Natural killer cell treated with Interleukin-12 subunit alpha and Interleukin-12 subunit beta and Interleukin-15 and Interleukin-18, amount 100 ng/mL, for 72 hours (primary cell): ENCODE measurements at regions not wholly inside any gene's neighbourhood (a gene's known extent, or its start where the extent isn't known, plus 50 kb on each side); places are given as distances from the start of the nearest gene placed in this dataset.

Experiments
- ATAC-seq, 2 donors: fragments of 150-1000 bp; cut with Tn5 transposase in 1 of 2; sonication (Bioruptor Pico), chemical (Tn5 transposase) in 1 of 2; 2 replicates each; pipeline ENCODE4 v1.10.0; 2021
- DNase-seq: peaks from one replicate; pipeline ENCODE4 v3.0.0; 2022; ENCODE audit warnings: low spot score
- H3K27ac Mint-ChIP-seq, 2 donors: 1 replicate in 1 of 2; 2 replicates in 1 of 2; pipeline ENCODE4 v1.8.0; 2022; ENCODE audit warnings: mixed read lengths in 2 of 2, mild to moderate bottlenecking in 1 of 2, moderate library complexity in 1 of 2
- H3K27me3 Mint-ChIP-seq, 2 donors: 1 replicate in 1 of 2; 2 replicates in 1 of 2; pipeline ENCODE4 v1.8.0; 2022; ENCODE audit warnings: mixed read lengths in 2 of 2
- H3K36me3 Mint-ChIP-seq: one replicate; pipeline ENCODE4 v1.8.0; 2022; ENCODE audit warnings: mixed read lengths
- H3K4me1 Mint-ChIP-seq, 2 donors: 1 replicate in 1 of 2; 2 replicates in 1 of 2; pipeline ENCODE4 v1.8.0; 2022; ENCODE audit warnings: low read depth in 2 of 2, mixed read lengths in 2 of 2, mild to moderate bottlenecking in 1 of 2
- H3K4me3 Mint-ChIP-seq: one replicate; pipeline ENCODE4 v1.8.0; 2022; ENCODE audit warnings: mixed read lengths
- H3K9me3 Mint-ChIP-seq: 2 replicates; pipeline ENCODE4 v1.8.0; 2022; ENCODE audit warnings: mixed read lengths

DNA sequence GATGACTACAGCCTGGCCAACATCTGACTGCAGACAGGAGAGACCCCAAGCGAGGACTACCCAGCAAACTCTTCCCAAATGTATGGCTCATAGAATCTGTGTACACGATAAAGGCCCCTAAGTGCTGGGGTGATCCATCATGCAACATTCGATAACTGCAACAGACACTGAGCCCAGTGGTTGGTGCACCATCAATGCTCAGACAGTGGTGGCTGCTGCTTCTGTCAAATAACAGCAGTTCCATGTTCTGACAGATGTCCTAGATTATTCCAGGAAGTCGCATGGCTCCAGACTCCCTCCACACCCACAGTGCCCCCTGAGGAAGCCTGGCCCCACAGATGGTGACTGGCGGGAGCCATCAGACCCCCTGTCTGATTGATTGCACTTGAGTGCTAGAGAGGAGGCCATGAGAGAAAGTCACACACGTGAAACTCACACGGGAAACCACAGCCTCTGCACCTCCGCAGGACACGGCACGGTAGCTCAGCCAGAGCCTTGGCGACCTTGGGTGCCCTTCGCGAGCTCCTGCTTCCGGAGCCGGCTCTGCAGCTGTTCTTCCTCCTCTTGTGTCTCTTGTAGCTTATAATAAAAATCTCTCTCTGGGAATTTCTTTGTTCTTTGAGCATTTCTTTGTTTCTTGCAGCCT, 1155.9 kb downstream of the TBC1D22A start:
- peak overlapping the region; percentile 4 for H3K4me3 Mint-ChIP-seq

DNA sequence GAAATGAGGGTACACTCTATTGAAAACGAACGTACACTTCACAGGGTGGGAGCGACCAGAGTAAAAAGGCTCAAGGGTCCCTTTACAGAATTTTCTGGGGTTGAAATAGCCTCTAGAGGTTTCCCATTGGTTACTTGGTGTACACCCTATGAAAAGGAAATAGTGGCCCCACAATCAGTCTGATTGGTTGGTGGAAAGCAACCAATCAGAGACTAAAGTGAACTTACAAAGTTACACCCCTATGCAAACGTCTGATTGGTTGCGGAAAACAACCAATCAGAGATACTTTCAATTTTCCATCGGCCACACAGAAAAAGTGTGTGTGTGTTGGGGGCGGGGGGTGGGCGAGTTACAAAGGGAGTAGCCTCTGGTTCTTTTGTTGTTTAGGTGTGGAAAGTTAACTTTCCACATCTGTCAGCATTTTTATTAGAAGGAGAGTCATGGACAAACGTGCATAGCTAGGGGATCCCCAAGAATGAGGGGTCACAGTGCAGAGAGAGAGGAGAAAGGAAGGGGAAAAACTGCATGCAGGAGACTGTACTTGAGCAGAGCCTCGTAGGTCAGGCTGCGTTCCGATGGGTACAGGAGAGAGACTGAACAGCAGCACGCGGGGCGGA, 1152.1 kb downstream of the TBC1D22A start:
- H3K4me1 Mint-ChIP-seq: peaks cover 0 to 8% of the 10 kb centered on the region in 2 donors
- peaks cover 16% of the 10 kb centered on the region for H3K36me3 Mint-ChIP-seq
- peaks cover 7% of the 10 kb centered on the region for H3K9me3 Mint-ChIP-seq
- H3K27me3 Mint-ChIP-seq: peaks cover 24 to 50% of the 10 kb centered on the region in 2 donors
- no peak overlapping the region for H3K27ac Mint-ChIP-seq
- ATAC-seq (no peak), DNase-seq (no peak)
- no peak overlapping the region for H3K4me3 Mint-ChIP-seq

More for the DNA sequence above, 1155.9 kb downstream of the TBC1D22A start:
- DNase-seq (no peak), ATAC-seq (peak in 1 of 2 donors; percentile 81)
- Mint-ChIP-seq H3K36me3 (no peaks in the 10 kb centered on the region), H3K27me3 (peaks cover 12 to 37% of the 10 kb centered on the region in 2 donors), H3K27ac (no peak overlapping the region), H3K4me1 (peaks cover 0 to 20% of the 10 kb centered on the region in 2 donors), H3K9me3 (no peaks in the 10 kb centered on the region)

DNA sequence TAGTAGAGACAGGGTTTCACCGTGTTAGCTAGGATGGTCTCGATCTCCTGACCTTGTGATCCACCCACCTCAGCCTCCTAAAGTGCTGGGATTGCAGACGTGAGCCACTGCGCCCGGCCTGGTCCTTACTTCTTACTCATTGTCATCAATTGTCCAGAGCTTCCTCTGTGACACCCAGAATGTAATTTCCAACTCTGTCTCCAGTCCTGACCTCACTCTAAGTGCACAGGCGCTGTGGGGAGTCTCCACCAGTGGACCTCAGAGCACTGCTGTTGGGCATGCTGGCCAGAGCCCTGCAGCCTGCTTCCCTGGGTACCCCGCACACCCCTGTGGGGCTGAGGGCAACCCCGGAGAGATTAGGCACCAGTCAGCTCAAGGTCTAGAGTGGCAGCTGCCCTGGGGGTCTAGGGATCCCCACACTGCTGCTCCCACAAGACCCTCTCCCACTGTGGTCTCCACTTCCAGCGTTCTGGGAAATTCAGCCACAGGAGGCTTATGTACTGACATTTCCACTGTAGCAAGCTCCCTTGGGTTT, 1140.3 kb downstream of the TBC1D22A start:
- Mint-ChIP-seq H3K27ac (no peak overlapping the region), H3K4me3 (no peak overlapping the region), H3K4me1 (no peaks in the 10 kb centered on the region), H3K9me3 (no peaks in the 10 kb centered on the region), H3K27me3 (peaks cover 14 to 33% of the 10 kb centered on the region in 2 donors), H3K36me3 (no peaks in the 10 kb centered on the region)
- DNase-seq (no peak), ATAC-seq (peak; percentile 27 to 40)

DNA sequence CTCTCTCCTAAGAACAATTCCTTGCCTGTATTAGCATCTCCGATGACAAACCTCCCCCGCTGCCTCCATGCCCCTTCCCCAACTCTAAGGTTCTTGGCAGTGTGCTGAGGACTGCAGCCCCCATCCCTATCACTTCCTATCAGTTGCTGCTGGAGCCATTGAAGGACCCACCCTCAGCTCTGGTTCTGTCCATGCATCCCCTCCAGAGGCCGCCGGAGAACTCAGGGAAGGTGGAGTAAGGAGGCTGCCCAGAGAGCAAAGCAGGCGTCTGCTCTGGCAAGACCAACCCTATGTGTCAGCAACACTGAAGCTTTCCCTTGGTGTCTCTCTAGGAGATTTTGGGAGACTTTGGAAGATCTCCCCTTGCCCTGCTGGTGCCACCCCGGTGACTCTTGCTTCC, 1139.5 kb downstream of the TBC1D22A start:
- Mint-ChIP-seq H3K27ac (no peak overlapping the region), H3K36me3 (no peaks in the 10 kb centered on the region), H3K4me1 (no peaks in the 10 kb centered on the region), H3K9me3 (no peaks in the 10 kb centered on the region), H3K27me3 (peaks cover 14 to 31% of the 10 kb centered on the region in 2 donors), H3K4me3 (no peak overlapping the region)
- ATAC-seq: no peak
- DNase-seq: no peak

DNA sequence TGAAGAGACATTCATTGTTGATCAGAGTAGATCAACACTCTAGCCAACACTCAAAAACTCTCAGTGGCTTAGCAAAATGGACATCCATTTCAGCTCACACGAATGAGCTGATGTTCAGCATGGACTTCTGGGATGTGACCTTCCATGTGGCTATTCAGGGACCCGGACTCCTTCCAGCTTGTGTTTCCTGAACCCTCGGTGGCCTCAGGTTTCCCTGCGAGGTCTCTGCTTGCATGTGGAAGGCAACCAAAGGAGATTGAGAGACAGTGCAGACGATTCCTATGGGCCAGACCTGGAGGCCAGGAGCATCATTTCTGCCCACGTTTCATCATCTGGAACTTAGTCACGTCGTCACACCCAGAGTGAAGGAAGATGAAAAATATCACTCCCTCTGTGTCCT, 1137.4 kb downstream of the TBC1D22A start:
- H3K27ac Mint-ChIP-seq: no peak overlapping the region
- no peak overlapping the region for H3K4me3 Mint-ChIP-seq
- peaks cover 8 to 18% of the 10 kb centered on the region in 2 donors for H3K27me3 Mint-ChIP-seq
- ATAC-seq (no peak), DNase-seq (no peak)
- H3K36me3 Mint-ChIP-seq: no peaks in the 10 kb centered on the region
- H3K9me3 Mint-ChIP-seq: no peaks in the 10 kb centered on the region
- no peaks in the 10 kb centered on the region for H3K4me1 Mint-ChIP-seq

DNA sequence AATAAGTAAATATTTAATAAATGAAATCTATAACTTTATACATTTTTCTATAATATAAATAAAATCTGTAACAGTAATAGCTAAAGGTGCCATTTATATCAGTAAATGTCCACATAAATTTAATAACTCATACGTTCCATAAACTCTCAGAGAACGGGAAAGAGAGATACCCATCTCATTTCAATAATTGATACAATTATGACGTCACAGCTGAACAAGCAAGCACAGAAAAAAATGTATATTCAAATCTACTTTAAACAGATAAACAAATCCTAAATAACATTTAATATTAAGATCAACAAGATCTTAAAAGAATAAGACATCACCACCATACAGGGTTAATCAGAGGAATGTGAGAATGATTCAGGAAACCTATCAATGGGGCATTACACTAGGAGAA, 1136.5 kb downstream of the TBC1D22A start:
- no peaks in the 10 kb centered on the region for H3K4me1 Mint-ChIP-seq
- no peak overlapping the region for H3K27ac Mint-ChIP-seq
- ATAC-seq (no peak), DNase-seq (no peak)
- H3K4me3 Mint-ChIP-seq: no peak overlapping the region
- H3K27me3 Mint-ChIP-seq: peaks cover 12 to 25% of the 10 kb centered on the region in 2 donors
- peaks cover 6% of the 10 kb centered on the region for H3K36me3 Mint-ChIP-seq
- no peaks in the 10 kb centered on the region for H3K9me3 Mint-ChIP-seq

DNA sequence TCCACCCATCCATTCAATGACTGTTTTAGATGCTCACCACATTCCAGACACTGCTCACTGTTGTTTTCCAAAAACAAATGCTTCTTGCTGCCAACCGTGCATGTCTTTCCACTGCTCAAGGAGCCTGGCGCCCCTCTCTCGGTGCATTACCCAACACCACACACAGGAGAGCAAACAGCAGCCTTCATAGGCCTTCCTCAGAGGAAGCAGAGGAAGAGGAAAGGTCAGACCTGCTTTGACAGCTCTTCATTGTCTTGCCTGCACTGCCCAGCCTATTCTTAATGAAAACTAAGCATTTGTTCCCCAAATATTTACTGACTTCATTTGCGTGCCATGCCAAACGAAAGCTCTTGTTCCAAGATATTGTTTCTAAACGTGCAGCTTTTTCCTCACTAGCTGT, 1129.2 kb downstream of the TBC1D22A start:
- H3K27ac Mint-ChIP-seq: no peak overlapping the region
- H3K27me3 Mint-ChIP-seq: peaks cover 10 to 12% of the 10 kb centered on the region in 2 donors
- no peaks in the 10 kb centered on the region for H3K9me3 Mint-ChIP-seq
- DNase-seq: no peak
- ATAC-seq: no peak
- H3K4me3 Mint-ChIP-seq: no peak overlapping the region
- H3K4me1 Mint-ChIP-seq: no peaks in the 10 kb centered on the region
- peaks cover 6% of the 10 kb centered on the region for H3K36me3 Mint-ChIP-seq

DNA sequence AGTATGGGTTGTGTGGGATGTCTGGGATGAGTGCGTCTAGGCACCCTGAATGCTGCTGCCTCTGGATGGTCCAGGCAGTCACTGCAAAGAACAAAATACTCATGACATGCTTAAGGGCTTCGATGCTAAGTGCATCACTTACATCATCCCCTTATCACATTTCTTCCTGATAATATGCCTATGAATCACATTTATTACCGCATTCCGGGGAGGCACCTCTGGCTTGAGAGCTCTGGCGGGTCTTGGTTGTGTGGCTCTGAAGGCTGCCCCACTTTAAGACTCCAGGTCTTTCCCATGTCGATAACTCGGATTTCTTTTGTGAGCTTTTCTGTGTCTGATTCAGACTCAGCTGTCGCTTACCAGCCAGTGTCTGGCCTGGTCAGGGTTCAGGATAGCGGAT, 1126.4 kb downstream of the TBC1D22A start:
- peaks cover 4 to 9% of the 10 kb centered on the region in 2 donors for H3K27me3 Mint-ChIP-seq
- H3K27ac Mint-ChIP-seq: no peak overlapping the region
- no peak for ATAC-seq
- DNase-seq: no peak
- H3K4me3 Mint-ChIP-seq: no peak overlapping the region
- no peaks in the 10 kb centered on the region for H3K4me1 Mint-ChIP-seq
- no peaks in the 10 kb centered on the region for H3K36me3 Mint-ChIP-seq
- H3K9me3 Mint-ChIP-seq: no peaks in the 10 kb centered on the region

DNA sequence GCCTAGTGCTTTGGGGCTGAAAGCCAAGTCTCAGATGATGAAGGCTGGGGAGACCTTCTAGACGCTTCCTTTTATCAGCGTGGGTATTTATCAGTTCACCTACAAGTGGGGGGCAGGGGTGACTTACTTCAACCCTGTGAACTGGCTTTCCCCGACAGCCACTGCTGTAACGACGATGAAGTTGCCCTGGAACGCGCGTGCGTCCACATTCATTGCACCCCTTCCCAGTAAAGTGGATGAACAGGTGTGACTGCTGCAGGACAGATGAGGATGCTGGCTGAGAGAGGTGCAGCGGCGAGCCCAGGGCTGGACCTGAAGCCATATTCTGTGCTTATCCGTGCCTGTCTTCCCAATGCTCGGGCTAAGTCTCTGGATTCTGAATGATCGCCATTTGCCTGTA, 1122.3 kb downstream of the TBC1D22A start:
- H3K4me1 Mint-ChIP-seq: no peaks in the 10 kb centered on the region
- no peak overlapping the region for H3K4me3 Mint-ChIP-seq
- H3K36me3 Mint-ChIP-seq: no peaks in the 10 kb centered on the region
- no peaks in the 10 kb centered on the region for H3K9me3 Mint-ChIP-seq
- H3K27ac Mint-ChIP-seq: no peak overlapping the region
- peaks cover 3 to 4% of the 10 kb centered on the region in 2 donors for H3K27me3 Mint-ChIP-seq
- DNase-seq (no peak), ATAC-seq (no peak)

DNA sequence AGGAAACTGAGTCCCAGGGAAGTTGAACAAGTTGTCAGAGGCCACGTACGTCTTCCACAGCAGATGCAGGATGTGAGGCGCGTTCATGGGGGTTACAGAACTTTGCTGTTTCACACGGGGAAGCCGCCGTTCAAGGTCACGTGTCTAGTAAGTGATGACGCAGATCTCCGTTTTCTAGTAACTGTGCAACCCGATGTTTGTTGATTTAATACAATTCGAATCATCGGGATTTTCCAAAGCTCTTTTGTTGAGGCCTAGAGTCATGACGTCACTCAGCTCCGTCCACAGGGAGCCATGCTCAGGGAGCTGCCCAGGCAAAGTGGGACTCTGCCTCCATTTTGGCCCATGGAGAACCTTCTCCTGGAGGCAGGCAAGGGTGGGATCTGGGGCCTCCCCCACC, 1121.8 kb downstream of the TBC1D22A start:
- ATAC-seq: no peak
- H3K27me3 Mint-ChIP-seq: peaks cover 3 to 4% of the 10 kb centered on the region in 2 donors

DNA sequence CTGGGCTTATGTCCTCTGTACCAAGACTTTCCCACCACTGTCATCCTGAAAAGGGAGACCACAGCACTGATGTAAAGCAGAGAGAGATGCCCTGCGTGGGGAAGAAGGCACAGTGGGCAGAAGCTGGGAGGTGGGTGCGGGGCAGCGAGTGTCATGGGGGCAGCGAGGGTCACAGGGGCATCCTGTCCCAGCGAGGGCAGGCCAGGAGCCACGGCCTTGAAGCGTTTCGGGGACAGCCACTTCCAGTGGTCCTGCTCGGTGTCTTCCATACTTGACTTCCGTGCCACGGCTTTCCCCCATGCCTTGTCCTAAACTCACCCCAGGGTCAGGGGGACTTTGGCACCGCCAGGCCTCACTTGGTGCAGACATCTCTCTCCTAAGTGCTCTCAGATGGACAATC, 1121.3 kb downstream of the TBC1D22A start:
- Mint-ChIP-seq H3K27me3 (peaks cover 3 to 4% of the 10 kb centered on the region in 2 donors), H3K36me3 (no peaks in the 10 kb centered on the region), H3K27ac (no peak overlapping the region), H3K9me3 (no peaks in the 10 kb centered on the region), H3K4me1 (no peaks in the 10 kb centered on the region), H3K4me3 (no peak overlapping the region)
- ATAC-seq (no peak), DNase-seq (no peak)

More for the DNA sequence above, 1121.8 kb downstream of the TBC1D22A start:
- Mint-ChIP-seq H3K4me3 (no peak overlapping the region), H3K27ac (no peak overlapping the region), H3K36me3 (no peaks in the 10 kb centered on the region), H3K9me3 (no peaks in the 10 kb centered on the region), H3K4me1 (no peaks in the 10 kb centered on the region)
- no peak for DNase-seq

DNA sequence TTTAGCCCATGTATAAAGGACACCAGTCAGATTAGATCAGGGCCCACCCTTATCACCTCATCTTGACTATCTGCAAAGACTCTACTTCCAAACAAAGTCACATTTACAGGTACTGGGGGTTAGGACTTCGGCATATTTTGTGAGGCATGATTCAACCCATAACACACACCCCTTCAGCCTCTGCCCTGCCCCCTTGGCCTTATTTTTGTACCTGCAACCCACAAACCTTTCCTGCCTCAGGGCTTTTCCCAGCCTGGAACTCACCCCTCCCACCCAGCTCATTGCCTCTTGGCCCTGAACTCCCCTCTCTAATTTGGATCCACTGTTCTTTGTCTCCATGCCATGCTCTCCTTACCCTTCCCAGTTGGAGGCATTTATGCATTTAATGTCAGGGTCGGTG, 1116.9 kb downstream of the TBC1D22A start:
- no peak overlapping the region for H3K27ac Mint-ChIP-seq
- DNase-seq (no peak), ATAC-seq (no peak)

DNA sequence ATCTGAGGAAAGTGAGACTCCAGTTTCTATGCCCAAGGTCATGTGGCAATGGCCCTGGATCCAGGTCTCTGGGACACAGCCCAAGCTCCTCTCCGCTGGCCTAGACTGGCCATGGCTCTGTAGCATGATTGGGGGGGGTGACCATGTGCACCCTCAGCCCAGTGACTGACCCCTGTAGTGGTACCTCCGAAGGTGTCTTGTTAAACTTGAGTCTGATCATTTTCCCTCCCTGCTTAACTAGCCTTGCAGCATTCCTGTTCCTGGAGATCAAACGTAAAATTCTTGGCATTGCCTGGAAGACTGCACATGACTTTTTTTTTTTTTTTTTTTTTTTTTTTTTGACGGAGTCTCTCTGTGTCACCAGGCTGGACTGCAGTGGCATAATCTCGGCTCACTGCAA, 1116.0 kb downstream of the TBC1D22A start:
- H3K27me3 Mint-ChIP-seq: peaks cover 18 to 36% of the 10 kb centered on the region in 2 donors
- H3K9me3 Mint-ChIP-seq: no peaks in the 10 kb centered on the region
- DNase-seq (no peak), ATAC-seq (peak in 1 of 2 donors; percentile 27)
- no peaks in the 10 kb centered on the region for H3K4me1 Mint-ChIP-seq
- H3K36me3 Mint-ChIP-seq: no peaks in the 10 kb centered on the region
- no peak overlapping the region for H3K27ac Mint-ChIP-seq
- no peak overlapping the region for H3K4me3 Mint-ChIP-seq

More for the DNA sequence above, 1116.9 kb downstream of the TBC1D22A start:
- H3K27me3 Mint-ChIP-seq: peaks cover 16 to 36% of the 10 kb centered on the region in 2 donors
- H3K36me3 Mint-ChIP-seq: no peaks in the 10 kb centered on the region
- no peaks in the 10 kb centered on the region for H3K9me3 Mint-ChIP-seq
- H3K4me1 Mint-ChIP-seq: no peaks in the 10 kb centered on the region
- no peak overlapping the region for H3K4me3 Mint-ChIP-seq

DNA sequence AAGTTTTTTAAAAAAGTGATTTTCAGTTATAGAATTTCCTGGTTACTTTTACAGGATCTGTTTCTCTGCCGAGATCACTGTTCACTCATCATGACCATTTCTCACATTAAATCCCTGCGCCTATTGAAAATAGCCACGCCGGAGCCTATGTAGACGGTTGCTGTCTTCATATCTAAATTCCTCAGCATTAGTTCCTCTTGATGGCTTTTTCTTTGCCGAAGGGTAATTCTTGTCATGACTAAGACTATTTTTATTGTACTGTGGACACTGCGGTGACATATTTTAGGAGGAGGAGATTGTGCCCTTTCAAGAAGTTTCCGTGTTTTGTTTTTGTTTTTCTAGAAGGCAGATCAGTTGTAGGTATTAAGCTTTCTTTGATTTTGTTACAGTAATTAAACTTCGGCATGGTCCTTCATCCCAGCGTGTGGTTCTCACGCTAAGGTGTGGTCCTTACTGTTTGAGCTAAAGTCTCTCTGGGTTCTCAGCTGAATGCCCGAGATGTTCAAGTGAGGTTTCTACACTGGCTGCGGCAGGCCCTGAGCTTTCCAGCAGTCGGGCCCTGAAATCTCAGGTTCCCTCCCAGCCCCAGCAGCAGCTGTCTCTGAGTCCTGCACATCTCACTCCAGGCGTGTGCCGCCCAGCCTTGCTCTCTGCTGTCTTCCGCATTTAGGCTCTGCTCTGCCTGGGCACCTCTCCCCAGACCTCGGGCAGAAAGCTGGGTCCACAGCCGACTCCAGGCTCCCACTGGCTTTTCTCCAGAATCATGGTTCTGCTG, 1110.5 kb downstream of the TBC1D22A start:
- DNase-seq (no peak), ATAC-seq (peak in 1 of 2 donors; percentile 24)
- H3K4me1 Mint-ChIP-seq: no peaks in the 10 kb centered on the region
- no peak overlapping the region for H3K27ac Mint-ChIP-seq
- no peaks in the 10 kb centered on the region for H3K36me3 Mint-ChIP-seq
- H3K9me3 Mint-ChIP-seq: no peaks in the 10 kb centered on the region
- H3K4me3 Mint-ChIP-seq: no peak overlapping the region
- H3K27me3 Mint-ChIP-seq: peaks cover 32 to 56% of the 10 kb centered on the region in 2 donors
